Spleen (tissue), 7 donors: ENCODE measurements at regions not wholly inside any gene's neighbourhood (a gene's known extent, or its start where the extent isn't known, plus 50 kb on each side); places are given as distances from the start of the nearest gene placed in this dataset.
"Not testable (repeated sequence)": the region's sequence is repeated elsewhere in the genome, so short reads cannot be mapped to it uniquely, and the experiment has no call there.

Experiments
- CTCF ChIP-seq, 11 experiments: fragments of 200-600 bp in 7 of 11; fragments of 450-650 bp in 4 of 11; sonication (generic) in 4 of 11; IDR thresholded peaks in 8 of 11; conservative IDR thresholded peaks in 3 of 11; 1 replicate in 7 of 11; 2 replicates in 4 of 11; pipeline versions ENCODE4 v1.4.0 to v1.8.0; 2016 to 2021; ENCODE audit warnings: antibody characterized with exemption in 11 of 11, inconsistent platforms in 4 of 11, mild to moderate bottlenecking in 1 of 11
- POLR2A ChIP-seq, 3 donors: fragments of 450-650 bp; IDR thresholded peaks; one replicate each; pipeline ENCODE4 v1.5.1; 2017; ENCODE audit warnings: antibody characterized with exemption in 3 of 3, mild to moderate bottlenecking in 1 of 3
- POLR2AphosphoS5 ChIP-seq, 3 donors: sonication (generic); formaldehyde crosslinking; IDR thresholded peaks; one replicate each; pipeline ENCODE4 v1.5.1; 2017; ENCODE audit warnings: antibody characterized with exemption in 3 of 3
- donor health status: DM: no; HTN: no; CAD: no; lungs with moderate emphysema.
- donor health status: DM: no; HTN: no; CAD: no.
- donor health status: DM: no; HTN: no; CAD: no.

DNA sequence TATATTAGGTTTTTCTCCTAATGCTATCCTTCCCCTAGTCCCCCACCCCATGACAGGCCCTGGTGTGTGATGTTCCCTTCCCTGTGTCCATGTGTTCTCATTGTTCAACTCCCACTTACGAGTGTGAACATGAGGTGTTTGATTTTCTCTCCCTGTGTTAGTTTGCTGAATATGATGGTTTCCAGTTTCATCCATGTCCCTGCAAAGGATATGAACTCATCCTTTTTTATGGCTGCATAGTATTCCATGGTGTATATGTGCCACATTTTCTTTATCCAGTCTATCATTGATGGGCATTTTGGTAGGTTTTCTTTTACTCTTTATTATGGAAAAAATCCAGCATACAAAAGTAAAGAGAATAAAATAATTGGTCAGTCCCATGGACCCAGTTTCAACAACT is 126.1 kb downstream of the PHETA1 start:
- TF ChIP-seq CTCF (IDR thresholded peaks at IDR 0.05 in 8 of 11, conservative IDR thresholded peaks at IDR 0.05 in 3 of 11); POLR2A (IDR thresholded peaks at IDR 0.05); POLR2AphosphoS5 (IDR thresholded peaks at IDR 0.05): not testable (repeated sequence)
